Type B pancreatic cell (in vitro differentiated cells): ENCODE measurements at regions not wholly inside any gene's neighbourhood (a gene's known extent, or its start where the extent isn't known, plus 50 kb on each side); places are given as distances from the start of the nearest gene placed in this dataset.

ENCODE experiments used
- DNase-seq: peaks from one replicate; pipeline ENCODE4 v3.0.0; 2021; ENCODE audit warnings: mixed read lengths; ENCODE audit not compliant: unreplicated experiment; ENCODE audit errors: extremely low spot score
- H3K27ac Mint-ChIP-seq: 2 replicates; pipeline ENCODE4 v1.8.0; 2021; ENCODE audit warnings: mild to moderate bottlenecking, mixed read lengths
- H3K27me3 Mint-ChIP-seq: 2 replicates; pipeline ENCODE4 v1.8.0; 2021; ENCODE audit warnings: mixed read lengths
- H3K36me3 Mint-ChIP-seq: 2 replicates; pipeline ENCODE4 v1.8.0; 2021; ENCODE audit warnings: mixed read lengths
- H3K4me1 Mint-ChIP-seq: one replicate; pipeline ENCODE4 v1.8.0; 2021; ENCODE audit warnings: mixed read lengths; ENCODE audit not compliant: unreplicated experiment
- H3K4me3 Mint-ChIP-seq: 2 replicates; pipeline ENCODE4 v1.8.0; 2021; ENCODE audit warnings: mild to moderate bottlenecking, mixed read lengths
- H3K9me3 Mint-ChIP-seq: 2 replicates; pipeline ENCODE4 v1.8.0; 2021; ENCODE audit warnings: mixed read lengths
- TF ChIP-seq, protein P1 (sequence below): fragments of 200-600 bp; sonication (generic); conservative IDR thresholded peaks from 2 replicates; pipeline ENCODE4 v1.5.0; 2021; ENCODE audit warnings: antibody characterized with exemption, mild to moderate bottlenecking

DNA sequence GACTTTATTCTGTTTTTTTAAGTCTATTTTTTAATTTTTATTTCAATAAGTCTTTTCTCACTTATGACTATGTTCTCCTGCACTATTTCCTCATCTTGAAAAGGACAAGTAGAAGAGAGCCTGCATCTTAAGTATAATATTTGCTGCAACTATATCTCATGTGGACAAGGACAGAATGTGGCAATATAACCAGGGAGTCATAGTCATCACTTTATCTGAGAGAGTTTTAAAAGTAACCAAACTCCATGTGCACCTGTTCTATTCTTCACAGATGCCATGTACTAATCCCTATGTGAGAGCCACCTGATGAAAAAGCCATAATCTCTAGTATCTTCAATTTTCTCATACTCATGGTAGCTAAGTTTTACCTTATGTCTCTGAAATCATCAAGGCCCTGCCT, 104.2 kb upstream of the SOX6 start:
- TF ChIP-seq, protein P1, sequence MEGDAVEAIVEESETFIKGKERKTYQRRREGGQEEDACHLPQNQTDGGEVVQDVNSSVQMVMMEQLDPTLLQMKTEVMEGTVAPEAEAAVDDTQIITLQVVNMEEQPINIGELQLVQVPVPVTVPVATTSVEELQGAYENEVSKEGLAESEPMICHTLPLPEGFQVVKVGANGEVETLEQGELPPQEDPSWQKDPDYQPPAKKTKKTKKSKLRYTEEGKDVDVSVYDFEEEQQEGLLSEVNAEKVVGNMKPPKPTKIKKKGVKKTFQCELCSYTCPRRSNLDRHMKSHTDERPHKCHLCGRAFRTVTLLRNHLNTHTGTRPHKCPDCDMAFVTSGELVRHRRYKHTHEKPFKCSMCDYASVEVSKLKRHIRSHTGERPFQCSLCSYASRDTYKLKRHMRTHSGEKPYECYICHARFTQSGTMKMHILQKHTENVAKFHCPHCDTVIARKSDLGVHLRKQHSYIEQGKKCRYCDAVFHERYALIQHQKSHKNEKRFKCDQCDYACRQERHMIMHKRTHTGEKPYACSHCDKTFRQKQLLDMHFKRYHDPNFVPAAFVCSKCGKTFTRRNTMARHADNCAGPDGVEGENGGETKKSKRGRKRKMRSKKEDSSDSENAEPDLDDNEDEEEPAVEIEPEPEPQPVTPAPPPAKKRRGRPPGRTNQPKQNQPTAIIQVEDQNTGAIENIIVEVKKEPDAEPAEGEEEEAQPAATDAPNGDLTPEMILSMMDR = no peak
- DNase-seq = no peak
- Mint-ChIP-seq H3K4me3 (no peak overlapping the region), H3K9me3 (no peaks in the 10 kb centered on the region), H3K27ac (no peak overlapping the region), H3K27me3 (no peaks in the 10 kb centered on the region), H3K4me1 (no peaks in the 10 kb centered on the region), H3K36me3 (peaks cover 3% of the 10 kb centered on the region)

DNA sequence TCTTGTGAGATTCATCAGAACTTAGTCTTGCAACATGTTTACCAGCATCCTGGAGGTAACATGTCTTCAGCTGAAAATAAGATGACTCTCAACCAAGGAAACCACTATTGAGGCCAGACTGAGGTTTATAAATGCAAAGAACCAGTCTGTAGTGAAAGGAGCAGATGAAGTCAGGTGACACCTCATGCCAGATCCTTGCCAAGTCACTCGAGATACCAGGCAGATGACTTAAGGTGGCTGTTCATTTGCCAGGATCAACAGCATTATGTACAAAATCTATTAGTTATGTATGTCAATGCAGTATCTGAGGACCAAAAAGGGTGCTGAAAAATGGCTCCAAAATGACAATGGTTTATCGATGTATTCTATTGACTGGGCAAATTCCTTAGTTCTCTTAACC, 100.0 kb upstream of the SOX6 start:
- no peak for DNase-seq
- Mint-ChIP-seq H3K4me1 (no peaks in the 10 kb centered on the region), H3K36me3 (peaks cover 3% of the 10 kb centered on the region), H3K27me3 (no peaks in the 10 kb centered on the region), H3K27ac (no peak overlapping the region), H3K9me3 (no peaks in the 10 kb centered on the region), H3K4me3 (no peak overlapping the region)
- TF ChIP-seq, protein P1 = no peak

DNA sequence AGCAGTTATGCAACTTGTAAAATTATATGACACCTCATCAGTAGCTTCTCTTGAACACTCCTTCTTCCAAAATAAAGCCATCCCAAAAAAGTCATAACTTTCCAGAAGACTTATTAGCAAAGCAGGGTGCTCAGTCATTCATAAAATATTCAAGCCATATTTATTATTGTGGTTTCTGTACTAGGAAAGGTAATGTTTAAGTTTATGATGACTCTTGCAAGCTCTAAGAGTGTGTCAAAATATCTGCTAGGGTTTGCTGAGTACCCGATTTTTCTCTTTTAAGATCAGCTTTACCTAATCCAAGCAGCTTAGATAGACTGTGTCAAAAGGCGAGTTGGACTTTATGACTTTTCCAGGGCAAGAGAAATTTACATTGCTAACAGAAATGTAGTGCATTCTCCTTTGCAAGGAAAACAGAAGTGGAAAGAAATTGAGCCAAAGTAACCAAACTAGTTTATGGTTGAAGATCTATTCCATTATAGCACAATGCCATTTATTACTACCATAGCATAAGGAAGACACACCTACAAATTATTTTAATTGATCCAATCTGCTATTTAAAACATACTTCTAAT, 98.0 kb upstream of the SOX6 start:
- no peak overlapping the region for H3K4me3 Mint-ChIP-seq
- H3K27ac Mint-ChIP-seq = no peak overlapping the region
- TF ChIP-seq, protein P1 = no peak
- DNase-seq = no peak
- H3K9me3 Mint-ChIP-seq = no peaks in the 10 kb centered on the region
- no peaks in the 10 kb centered on the region for H3K4me1 Mint-ChIP-seq
- peaks cover 3% of the 10 kb centered on the region for H3K36me3 Mint-ChIP-seq
- no peaks in the 10 kb centered on the region for H3K27me3 Mint-ChIP-seq

DNA sequence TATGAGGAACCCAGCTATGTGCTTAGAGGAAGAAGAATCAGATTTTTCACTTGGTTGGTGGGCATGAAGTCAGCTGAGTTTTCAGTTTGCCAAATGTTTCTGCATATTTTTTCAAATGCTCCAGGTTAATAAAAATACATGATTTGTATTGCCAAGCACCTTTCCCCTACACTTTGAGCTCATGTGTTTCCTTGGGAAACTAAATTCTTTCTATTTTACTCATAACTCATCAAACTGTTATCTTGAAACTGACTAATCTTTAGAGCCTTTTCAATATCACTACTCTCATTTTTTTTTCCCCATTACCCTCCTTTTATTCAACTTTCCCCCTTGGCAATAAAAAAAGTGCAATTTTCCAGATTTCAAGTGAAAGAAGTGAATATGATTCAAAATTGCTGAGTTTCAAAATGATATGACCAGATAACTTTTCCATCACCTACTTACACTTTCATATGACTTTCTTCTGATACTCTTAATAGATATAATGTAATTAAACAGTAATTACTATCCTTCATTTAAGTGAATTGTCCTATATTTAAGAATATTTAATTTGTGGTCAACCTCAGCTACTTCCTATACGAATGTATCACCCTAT, 91.9 kb upstream of the SOX6 start:
- Mint-ChIP-seq H3K4me3 (no peak overlapping the region), H3K27me3 (peaks cover 3% of the 10 kb centered on the region), H3K27ac (no peak overlapping the region), H3K4me1 (no peaks in the 10 kb centered on the region), H3K9me3 (no peaks in the 10 kb centered on the region), H3K36me3 (no peaks in the 10 kb centered on the region)
- no peak for DNase-seq
- TF ChIP-seq, protein P1 = no peak

DNA sequence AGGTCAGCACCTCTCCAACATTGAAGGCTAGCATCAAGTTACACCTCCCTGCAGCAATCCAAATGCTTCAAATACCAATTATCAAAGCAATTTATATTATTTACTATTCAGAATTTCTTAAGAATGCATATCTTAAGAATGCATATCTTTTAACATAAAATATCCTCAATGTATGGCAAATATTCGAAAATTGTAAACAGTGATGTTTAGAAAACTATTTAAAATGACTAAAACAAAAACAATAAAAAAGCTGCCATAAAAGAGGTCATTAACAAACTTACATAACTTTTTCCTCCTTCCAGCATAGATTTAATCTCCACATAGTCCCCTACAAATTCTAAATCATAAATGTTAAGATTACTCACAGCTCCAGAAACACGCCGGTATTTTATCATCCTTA, 85.1 kb upstream of the SOX6 start:
- Mint-ChIP-seq H3K4me1 (peaks cover 5% of the 10 kb centered on the region), H3K9me3 (no peaks in the 10 kb centered on the region), H3K27ac (no peak overlapping the region), H3K36me3 (no peaks in the 10 kb centered on the region), H3K4me3 (no peak overlapping the region), H3K27me3 (peaks cover 5% of the 10 kb centered on the region)
- TF ChIP-seq, protein P1 = no peak
- no peak for DNase-seq
